HTR-8/SVneo (cell line): ENCODE measurements at regions not wholly inside any gene's neighbourhood (a gene's known extent, or its start where the extent isn't known, plus 50 kb on each side); places are given as distances from the start of the nearest gene placed in this dataset.

Source experiments
- DNase-seq: peaks from one replicate; pipeline ENCODE4 v3.0.0; 2011; ENCODE audit warnings: low spot score, mixed read lengths; ENCODE audit not compliant: insufficient read length
- FAIRE-seq: peaks from 2 replicates; lab custom pipeline; 2011; peaks lifted over from hg19 to GRCh38; lab: Jason Lieb, UNC

DNA sequence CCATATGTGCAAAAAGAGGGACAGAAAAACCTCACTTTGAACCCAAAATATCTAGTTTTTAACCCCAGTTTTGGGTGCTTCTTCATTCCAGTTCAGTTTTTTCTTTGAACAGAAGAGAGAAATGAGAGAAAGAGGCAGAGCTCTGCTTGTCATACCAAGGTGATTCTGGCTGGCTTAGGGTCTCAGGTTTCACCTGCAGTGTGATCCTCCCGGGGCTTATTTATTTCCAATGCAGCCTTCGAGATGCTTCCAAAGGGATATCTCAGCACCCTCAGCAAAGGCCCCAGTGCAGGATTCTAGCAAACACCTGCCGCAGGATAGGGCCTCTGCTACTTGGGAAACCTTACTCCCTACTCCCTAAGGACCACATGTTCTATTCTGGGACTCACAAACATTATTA is 131.3 kb downstream of the WDR11 start:
- FAIRE-seq, result no peak

DNA sequence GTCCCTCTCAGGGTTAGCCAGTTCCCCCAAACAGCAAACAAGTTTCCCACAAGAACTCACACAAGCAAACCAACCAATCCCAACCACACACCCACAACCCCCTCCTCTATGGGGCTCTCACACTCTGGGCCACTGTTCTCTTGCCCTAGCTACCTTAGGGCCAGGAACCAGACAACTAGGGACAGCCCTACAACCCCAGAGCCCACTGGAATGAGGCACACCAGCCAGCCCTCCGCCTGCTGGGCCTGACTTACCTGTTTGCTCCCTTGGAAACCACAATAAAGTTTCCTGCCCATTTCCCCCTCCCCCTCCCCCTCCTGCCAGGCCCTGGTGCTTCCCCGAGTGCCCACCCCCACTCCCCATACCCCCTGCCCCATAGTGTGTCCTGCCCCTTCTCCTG is 132.6 kb downstream of the WDR11 start:
- DNase-seq (no peak), FAIRE-seq (no peak)

More for the DNA sequence above, 131.3 kb downstream of the WDR11 start:
- no peak for DNase-seq

DNA sequence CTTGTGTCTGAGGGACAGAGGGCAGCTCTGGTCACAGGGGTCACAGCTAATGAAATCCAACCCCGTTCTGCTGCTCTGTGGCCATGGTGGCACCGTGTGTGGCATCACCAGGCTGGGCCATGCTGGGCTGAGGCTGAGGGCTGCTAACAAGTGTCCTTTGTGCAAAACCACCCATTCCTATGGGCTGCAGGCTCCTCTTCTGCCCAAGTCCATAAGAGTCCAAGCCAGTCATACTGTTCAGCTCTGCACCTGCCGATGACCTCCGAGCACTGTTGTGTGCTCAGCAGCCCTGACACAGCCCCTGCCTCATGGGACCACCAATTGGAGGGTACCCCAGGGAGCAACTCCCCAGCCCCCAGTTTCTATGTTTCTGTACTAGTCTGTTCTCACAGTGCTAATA is 133.1 kb downstream of the WDR11 start:
- no peak for DNase-seq
- FAIRE-seq, result no peak

DNA sequence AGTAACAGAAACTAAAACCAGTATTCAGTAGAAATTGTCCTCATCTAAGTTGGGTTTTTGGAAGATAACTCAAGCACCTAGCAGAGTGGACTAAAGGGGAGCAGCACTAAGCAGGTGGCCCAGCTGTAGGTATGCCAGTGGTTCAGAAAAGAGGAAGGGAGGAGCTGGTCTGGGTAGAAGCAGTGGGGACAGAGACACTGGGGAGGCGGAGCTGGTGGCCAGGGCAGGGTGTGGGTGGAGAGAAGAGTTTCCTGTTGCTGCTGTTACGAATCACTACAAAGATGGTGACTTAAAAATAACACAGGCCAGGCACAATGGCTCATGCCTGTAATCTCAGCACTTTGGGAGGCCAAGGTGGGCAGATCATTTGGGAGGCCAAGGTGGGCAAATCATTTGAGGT is 136.2 kb downstream of the WDR11 start:
- DNase-seq (no peak), FAIRE-seq (no peak)

DNA sequence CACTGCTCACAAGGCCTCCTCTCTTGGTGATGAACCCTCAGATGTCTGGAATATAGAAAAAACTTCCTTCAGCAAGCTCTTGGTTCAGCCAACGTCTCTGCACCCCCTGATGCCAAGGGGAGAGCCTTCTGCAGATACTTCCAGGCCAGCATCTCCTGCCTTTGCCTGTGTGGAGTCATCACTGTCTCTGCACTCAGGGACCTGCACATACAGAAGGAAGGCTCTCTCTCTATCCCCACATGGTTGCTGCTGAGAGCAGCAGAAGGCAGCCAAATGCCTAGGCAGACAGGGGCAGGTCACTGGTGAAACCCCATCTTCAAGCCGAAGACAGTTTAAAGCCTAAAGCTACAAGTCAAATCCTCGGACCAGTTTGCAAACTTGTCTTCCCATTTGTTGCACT is 137.6 kb downstream of the WDR11 start:
- DNase-seq (no peak), FAIRE-seq (no peak)

DNA sequence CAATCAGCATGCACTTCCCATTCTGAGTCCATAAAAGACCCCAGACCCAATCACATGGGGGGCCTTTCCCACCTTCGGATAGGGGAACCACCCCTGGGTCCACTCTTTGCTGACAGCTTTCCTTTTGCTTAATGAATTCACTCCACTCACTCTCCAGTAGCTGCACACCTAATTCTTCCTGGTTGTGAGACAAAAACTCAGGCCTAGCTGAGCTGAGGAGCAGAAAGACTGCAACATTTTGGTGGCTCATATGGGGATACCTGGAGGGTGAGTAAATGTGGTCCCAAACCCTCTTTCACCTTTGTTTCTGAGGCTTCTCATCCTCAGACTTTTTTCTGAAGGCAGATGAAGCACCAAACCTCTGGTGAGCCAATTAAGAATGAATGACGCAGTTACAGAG is 138.1 kb downstream of the WDR11 start:
- DNase-seq (no peak), FAIRE-seq (no peak)

DNA sequence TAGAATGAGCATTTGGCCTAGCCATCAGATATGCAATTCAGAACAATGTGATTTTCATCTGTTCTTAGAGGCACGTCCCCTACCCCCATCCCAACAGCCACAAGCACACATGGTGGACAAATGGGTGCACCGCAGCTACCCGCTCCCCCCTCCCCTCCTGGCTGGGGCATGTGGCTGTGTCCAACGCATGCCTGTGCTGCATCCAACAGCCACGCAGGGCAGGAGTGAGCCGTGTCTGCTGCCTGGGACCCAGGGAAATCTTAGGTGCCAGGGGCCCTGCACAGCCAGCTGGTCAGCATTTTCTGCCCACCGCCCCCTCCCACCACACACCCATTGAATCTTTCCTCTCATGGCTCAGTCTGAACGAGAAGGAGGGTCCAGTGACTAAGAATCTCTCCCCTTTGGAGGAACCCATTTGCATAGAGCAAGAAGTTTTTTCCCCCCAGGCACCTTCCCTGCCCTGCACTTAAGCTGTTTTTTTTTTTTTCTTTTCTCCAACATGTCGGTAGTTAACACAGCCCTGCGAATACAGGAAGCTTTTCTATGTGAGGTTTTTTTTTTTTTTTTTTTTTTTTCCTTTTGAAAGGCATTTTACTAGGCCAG is 138.9 kb downstream of the WDR11 start:
- DNase-seq (no peak), FAIRE-seq (no peak)

DNA sequence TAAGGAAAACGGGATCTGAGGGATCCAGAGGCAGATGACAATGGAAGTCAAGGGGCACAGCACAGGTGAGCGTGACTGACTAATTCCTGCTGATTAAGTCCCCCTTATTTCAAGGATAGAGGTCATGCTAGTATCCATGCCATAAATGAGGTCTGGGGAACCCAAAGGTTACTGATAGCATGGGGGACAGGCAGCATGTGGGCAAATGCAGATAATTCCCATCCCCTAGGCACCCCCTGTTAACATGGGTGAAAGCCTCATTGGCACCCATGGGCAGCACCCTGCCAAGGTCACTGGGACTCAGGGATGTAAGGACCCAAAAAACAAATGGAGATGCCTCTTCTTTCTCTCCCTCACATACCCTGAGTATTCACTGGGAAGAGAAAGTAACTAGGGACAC is 139.7 kb downstream of the WDR11 start:
- no peak for FAIRE-seq

DNA sequence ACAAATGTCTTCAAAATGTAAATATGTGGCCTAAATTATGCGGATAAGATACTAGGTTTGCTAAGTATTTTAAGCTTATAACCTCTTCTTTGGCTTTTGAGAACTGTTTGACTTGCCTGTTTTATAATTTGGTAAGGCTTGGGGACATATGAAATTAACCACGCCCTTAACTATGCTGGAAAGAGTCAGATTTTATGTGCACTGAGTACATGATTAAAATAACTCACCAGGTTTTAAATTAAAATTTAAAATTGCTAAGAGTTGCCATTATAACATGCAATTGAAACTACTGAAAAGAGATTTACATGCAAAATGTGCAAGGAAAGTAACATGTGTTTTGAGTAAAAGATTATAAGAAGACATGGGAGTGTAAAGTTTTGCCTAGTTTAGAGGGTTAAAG is 141.9 kb downstream of the WDR11 start:
- FAIRE-seq (no peak), DNase-seq (no peak)

More for the DNA sequence above, 139.7 kb downstream of the WDR11 start:
- DNase-seq, result no peak

DNA sequence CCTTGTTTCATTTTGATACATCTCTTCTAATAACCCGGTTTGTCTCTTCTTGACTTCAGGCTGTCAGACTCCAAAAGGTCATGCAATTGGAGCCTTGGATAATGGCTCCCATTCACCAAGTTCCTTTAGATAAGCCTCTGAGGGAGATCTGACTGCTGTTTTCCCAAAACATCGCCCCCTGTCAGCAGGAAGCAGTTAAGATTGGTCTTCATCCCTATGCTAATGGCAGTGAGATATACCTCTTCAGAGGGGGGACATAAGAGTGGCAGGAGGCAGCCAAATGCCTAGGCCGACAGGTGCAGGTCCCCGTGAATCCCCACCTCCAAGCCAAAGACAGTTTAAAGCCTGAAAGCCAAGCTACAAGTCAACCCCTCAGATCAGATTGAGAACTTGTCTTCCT is 144.6 kb downstream of the WDR11 start:
- FAIRE-seq (no peak), DNase-seq (no peak)

DNA sequence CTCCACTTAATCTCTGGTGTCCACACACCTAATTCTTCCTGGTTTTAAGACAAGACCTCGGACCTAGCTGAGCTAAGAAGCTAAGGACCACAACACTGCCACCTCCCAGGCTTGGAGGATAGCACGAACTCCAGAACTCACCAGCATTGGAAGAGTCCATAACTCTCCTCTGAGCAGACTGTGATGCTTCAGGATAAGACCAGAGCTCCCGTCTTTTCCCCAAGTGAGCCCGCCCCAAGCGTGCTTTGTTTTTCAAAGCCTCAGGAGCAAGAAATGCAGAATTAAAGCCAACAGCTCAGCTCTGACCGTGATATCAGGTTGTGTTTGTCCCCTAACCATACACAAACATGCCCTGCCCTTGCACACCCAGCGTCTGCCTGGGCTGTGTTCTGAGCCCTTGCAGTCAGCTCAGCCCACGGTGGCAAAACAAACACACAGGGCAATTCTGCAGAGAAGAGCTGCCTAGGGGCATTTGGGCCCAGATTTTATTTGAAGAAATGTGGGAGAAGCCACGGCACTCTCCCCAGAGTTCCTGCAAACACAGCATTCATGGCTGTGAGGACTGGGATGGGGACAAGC is 145.4 kb downstream of the WDR11 start:
- no peak for FAIRE-seq
- no peak for DNase-seq

DNA sequence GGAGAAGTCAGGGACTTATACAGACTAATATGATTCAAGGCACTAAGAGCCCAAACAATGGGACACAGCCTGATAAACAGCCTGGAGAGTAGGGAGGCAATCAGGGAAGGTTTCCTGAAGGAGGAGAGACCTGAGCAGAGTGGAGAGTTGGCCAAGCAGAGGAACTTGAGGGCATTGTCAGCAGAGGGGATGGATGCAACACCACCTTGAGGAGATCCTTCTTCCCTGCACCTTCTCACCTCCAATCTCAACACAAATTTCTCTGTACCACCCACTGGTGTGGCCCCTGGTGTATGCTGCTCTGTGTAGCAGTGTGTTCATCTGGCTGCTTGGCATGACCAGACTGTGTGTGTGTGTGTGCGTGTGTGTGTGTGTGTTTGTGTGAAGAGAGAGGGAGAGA is 146.2 kb downstream of the WDR11 start:
- DNase-seq, result no peak
- FAIRE-seq, result no peak

DNA sequence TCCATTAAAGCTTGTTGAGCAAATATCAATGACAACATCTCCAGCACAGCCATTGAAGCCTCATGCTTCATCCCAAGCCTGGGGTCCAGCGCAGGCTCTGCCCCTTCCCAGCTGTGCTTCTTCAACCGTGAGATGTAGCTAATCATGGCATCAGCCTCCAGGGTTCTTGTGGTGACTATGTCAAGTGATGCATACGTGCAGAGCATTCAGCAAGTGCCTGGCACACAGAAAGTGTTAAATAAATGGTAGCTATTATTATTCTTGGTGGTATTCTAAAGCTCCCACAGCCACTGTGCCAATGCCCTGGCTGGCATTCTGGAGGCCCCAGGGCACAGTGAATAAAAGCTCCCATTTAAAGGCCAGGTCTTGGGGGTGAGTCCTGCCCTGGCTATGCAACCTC is 146.6 kb downstream of the WDR11 start:
- FAIRE-seq (no peak), DNase-seq (no peak)

DNA sequence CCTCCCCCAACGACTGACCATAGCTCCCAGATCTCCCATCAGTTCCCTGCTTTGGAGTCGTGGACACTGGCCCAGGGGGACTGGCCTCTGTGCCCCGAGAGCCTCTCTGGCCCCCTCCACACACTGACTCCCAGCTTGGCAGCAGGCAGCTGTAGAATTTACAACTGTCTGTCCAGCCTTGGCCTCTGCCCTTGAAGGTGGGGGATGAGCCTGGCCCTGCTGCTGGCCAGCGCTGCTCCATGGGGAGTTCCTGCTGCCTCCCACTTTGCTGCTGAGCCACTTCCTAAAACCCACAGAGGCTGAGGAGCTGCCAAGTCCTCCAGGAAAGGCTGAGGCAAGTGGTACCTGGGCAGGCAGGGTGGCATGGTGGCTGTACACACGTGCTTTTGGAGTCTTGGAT is 147.1 kb downstream of the WDR11 start:
- no peak for FAIRE-seq
- no peak for DNase-seq

DNA sequence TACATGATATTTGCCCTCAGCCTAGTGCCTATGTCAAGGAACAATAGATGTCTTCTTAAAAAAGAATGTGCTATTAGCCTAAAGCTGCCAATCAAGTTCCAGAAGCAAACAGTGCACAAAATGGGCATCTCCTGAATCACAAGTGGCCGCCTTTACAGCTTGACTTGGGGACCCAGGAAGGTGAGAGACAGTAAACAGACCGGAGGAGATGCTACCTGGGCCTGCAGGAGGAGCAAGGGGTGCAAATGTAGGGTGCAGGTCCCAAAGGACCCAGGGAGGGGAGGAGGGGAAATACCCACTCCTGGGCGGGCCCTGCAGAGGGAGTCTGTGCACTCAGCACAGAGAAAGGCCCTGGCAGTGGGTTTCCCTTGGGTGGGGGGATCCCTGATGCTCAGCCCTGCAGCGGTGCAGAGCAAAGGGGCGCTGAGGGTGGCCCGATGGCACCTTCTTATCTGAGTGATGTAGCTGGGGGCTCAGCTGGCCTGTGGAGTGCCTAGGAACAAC is 147.7 kb downstream of the WDR11 start:
- DNase-seq (no peak), FAIRE-seq (no peak)

DNA sequence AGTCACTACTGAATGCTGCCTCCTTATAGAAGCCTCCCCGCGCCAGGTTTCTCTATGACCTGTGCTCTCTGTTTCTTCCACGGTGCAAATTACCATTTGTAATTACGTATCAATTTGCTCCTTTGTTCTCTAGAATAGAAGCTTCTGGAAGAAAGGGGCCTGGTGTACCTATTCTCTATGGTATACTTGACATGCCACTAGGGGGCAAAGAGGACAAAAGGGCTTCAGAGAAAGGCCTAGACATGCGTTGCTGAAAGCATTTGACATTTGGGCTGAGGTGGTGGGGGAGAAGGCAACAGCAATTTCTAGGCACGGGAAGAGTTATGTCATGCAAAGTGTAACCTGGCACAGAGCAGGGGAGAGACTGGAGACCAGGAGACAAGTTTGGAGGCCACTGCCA is 148.7 kb downstream of the WDR11 start:
- FAIRE-seq, result no peak
- DNase-seq, result no peak

DNA sequence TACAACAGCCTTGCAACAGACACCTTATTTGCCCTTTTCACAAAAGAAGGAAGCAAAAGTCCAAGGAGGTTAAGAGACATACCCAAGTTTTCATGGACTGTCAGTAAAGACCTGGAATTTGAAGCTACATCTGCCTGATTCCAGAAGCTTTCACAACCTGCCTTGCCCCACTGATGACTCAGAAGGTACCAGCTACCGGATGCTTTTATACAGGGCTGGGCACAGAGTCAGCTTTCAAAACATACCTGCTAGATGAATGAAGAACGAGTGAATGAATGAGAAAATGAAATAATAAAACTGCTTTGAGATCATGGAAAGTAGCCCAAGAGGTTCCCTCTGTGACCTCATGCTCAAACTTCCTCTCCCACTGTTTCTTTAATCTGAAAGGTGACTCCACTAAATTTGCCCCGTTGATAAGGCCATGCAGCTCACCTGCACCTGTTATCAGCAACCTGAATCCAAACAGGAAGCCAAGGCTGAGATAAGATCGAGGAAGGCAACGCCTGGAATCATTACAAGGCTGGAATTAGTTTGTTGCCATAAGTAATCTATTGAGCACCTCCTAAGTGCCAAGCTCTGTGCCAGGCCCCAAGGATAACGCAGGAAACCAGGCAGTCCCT is 151.5 kb downstream of the WDR11 start:
- DNase-seq, result no peak
- no peak for FAIRE-seq

DNA sequence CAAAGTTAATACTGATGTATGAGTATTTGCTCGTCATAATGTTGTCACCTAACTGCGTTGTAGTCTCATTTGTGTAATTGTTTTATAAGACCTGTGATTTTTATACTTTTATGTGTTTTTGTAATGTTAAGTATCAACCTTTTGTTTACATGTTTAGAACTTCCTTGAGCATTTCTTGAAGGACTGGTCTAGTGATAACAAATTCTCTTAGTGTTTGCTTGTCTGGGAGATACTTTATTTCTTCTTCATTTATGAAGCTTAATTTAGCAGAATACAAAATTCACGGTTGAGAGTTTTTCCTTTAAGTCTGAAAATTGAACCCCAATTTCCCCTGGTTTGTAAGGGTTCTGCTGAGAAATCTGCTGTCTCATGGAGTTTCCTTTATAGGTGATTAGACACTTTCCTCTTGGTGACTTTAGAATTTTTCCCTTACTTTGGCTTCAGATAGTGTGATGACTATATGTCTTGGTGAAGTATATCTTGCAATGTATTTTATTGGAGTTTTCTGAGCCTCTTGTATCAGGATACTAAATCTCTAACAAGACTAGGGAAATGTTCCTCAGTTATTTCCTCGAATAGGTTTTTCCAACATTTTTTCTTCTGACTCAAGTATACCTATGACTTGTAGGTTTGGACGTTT is 154.9 kb downstream of the WDR11 start:
- DNase-seq (no peak), FAIRE-seq (no peak)

DNA sequence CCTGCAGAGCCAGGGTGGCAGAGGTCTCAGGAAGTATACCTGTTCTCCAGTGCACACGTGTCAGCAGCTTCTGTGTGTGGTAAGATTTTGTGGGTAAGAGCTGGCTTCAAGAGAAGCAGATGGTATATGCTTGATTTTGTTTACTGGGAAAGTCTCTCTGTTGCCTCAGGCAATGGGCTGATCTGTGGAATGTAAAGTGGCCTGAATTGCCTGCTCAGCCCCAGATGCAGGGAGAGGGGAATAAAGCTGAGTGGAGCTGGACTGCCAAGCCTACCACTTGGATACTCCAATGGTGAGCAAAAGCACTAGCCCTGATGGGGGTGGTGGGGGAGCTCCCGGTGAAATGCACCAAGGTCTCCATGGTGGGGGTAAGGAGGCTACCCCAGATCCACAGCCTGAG is 156.1 kb downstream of the WDR11 start:
- FAIRE-seq, result no peak
- no peak for DNase-seq

DNA sequence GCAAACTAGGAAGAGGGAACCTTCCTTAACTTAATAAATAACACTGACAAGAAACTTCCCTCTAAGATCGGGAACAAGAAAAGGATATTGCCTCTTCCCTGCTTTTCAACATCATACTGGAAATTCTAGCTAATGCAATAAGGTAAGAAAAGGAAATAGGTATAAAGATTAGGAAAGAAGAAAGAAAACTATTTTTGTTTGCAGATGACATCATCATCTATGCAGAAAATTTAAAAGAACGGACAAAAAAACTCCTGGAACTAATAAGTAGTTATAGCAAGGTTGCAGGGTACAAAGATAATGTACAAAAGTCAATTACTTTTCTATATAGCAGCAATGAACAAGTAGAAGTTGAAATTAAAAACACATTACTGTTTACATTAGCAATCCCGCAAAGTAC is 164.8 kb downstream of the WDR11 start:
- no peak for FAIRE-seq
- DNase-seq, result no peak

DNA sequence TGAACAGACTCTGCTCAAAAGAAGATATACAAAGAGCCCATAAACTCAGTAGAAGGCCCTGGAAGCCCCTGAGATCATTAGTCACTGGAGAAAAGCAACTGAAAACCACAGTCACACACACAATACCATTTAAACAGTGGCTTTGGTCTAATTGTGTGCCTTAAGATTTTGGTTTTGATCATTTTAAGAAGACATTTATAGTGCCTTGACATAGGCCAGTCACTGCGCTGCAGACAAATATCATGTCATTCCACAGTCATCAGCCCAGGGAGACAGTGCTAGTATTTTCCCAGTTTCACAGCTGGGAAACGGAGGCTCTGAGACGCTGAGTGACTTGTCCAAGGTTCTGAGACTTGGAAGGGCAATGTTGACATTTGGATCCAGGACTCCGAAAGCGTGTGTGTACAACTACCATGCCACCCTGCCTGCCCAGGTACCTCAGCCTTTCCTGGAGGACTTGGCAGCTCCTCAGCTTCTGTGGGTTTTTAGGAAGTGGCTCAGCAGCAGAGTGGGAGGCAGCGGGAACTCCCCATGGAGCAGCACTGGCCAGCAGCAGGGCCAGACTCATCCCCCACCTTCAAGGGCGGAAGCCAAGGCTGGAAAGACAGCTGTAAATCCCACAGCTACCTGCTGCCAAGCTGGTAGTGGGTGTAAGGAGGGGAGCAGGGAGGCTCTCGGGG is 173.9 kb downstream of the WDR11 start:
- FAIRE-seq, result no peak
- DNase-seq, result no peak
